ENCODE measurements at regions not wholly inside any gene's neighbourhood (a gene's known extent, or its start where the extent isn't known, plus 50 kb on each side); places are given as distances from the start of the nearest gene placed in this dataset.
A peak's percentile ranks its signal among the peaks of the same experiment; 100 is the strongest.

DNA sequence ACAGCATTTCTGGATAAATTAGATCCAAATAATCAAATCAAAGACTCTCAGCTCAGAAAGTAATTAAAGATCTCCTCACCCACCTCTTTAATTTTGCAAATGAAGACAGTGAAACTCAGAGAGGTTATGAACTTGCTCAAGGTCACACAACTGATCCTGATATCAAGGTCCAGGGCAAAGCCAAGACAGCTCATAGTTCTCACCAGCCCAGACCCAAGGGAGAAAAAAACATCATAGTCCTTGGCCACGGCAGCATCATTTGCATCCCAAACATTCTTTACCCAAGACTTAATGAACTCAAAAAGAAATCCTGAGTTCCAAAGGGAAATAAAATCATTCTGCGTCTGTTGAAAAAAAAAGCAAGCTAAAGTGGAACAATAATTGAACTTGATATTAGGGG lies 112.1 kb downstream of the DAD1 start:
- intact Hi-C loops (cut with DNase I): loop anchor here in 1 of 10 donors (5.0 kb wide), 1 partner anchor 160 kb away; no protein-coding TSS in a partner anchor
- Histone ChIP-seq H3K4me3 (no peak overlapping the region), H3K9me3 (no peaks in the 10 kb centered on the region), H3K27ac (peak overlapping the region in 2 of 10 donors; percentile 2 to 10), H3K4me1 (peaks cover 3 to 92% (median 42%) of the 10 kb centered on the region in 9 donors), H3K36me3 (no peaks in the 10 kb centered on the region), H3K27me3 (no peaks in the 10 kb centered on the region)
- DNase-seq (no peak), ATAC-seq (no peak)
- 39 to 47% methylated on average over 2 of the region's 2 CpGs for WGBS, 2 donors
- TF ChIP-seq, protein P1, sequence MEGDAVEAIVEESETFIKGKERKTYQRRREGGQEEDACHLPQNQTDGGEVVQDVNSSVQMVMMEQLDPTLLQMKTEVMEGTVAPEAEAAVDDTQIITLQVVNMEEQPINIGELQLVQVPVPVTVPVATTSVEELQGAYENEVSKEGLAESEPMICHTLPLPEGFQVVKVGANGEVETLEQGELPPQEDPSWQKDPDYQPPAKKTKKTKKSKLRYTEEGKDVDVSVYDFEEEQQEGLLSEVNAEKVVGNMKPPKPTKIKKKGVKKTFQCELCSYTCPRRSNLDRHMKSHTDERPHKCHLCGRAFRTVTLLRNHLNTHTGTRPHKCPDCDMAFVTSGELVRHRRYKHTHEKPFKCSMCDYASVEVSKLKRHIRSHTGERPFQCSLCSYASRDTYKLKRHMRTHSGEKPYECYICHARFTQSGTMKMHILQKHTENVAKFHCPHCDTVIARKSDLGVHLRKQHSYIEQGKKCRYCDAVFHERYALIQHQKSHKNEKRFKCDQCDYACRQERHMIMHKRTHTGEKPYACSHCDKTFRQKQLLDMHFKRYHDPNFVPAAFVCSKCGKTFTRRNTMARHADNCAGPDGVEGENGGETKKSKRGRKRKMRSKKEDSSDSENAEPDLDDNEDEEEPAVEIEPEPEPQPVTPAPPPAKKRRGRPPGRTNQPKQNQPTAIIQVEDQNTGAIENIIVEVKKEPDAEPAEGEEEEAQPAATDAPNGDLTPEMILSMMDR (IDR thresholded peaks at IDR 0.05): no peak

GRCh38 chr14:22476005-22476751 lies 112.8 kb downstream of the DAD1 start:
- ATAC-seq (no peak), DNase-seq (no peak)
- TF ChIP-seq, protein P1 (IDR thresholded peaks at IDR 0.05): no peak
- WGBS, 2 donors: 82 to 85% methylated on average over 5 of the region's 5 CpGs
- H3K9me3 ChIP-seq: no peaks in the 10 kb centered on the region
- intact Hi-C loops (cut with DNase I): loop anchor here in 1 of 10 donors (5.0 kb wide), 1 partner anchor 159 kb away; no protein-coding TSS in a partner anchor
- no peak overlapping the region for H3K4me3 ChIP-seq
- H3K27me3 ChIP-seq: no peaks in the 10 kb centered on the region
- H3K36me3 ChIP-seq: no peaks in the 10 kb centered on the region
- H3K4me1 ChIP-seq: peaks cover 3 to 92% (median 35%) of the 10 kb centered on the region in 9 donors
- peak overlapping the region in 2 of 10 donors; percentile 14 to 28 for H3K27ac ChIP-seq

GRCh38 chr14:22475381-22475780 lies 113.6 kb downstream of the DAD1 start:
- TF ChIP-seq, protein P1 (IDR thresholded peaks at IDR 0.05): no peak
- no peaks in the 10 kb centered on the region for H3K27me3 ChIP-seq
- intact Hi-C loops (cut with DNase I): loop anchor here in 2 of 10 donors (2.0 to 5.0 kb wide), 2 partner anchors 87 to 158 kb away; no protein-coding TSS in a partner anchor
- H3K27ac ChIP-seq: peak overlapping the region in 1 of 10 donors; percentile 56
- H3K4me1 ChIP-seq: peaks cover 3 to 86% (median 30%) of the 10 kb centered on the region in 9 donors
- WGBS, 2 donors: 78 to 82% methylated on average over 6 of the region's 6 CpGs
- DNase-seq: no peak
- ATAC-seq: no peak
- no peak overlapping the region for H3K4me3 ChIP-seq
- no peaks in the 10 kb centered on the region for H3K9me3 ChIP-seq
- no peaks in the 10 kb centered on the region for H3K36me3 ChIP-seq

DNA sequence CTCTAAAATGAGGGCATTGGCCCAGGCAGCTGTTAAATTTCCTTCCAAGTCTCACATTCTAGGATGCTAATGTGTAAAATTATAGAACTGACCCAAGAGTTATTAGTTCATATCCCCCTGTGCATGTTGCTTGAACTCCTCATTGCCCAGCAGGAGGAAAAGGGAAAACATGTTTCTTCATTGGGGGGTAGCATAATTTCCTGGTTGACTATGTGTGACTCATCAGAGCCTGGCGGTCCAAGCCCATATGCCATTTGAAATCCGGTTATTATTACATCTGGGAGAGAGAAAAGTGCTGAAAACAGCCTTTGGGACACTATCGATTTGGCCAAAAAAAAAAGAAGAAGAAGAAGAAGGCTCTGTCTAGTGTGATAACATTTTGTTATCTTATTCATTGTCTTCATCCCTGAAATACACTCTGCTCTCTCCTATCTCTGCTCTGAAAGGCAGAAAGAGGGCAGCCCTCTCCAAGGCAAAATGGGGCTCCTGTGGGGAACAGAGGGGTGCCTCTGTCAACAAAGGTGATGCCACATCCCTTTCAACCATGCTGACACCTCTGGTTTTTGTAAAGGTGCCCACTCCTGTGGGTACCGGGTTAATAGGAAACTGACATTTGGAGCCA lies 114.2 kb downstream of the DAD1 start:
- intact Hi-C loops (cut with DNase I): loop anchor here in 5 of 10 donors (2.0 to 5.0 kb wide), 4 partner anchors 83 to 158 kb away; no protein-coding TSS in a partner anchor
- 55 to 66% methylated on average over 4 of the region's 4 CpGs for WGBS, 2 donors
- DNase-seq (no peak), ATAC-seq (no peak)
- Histone ChIP-seq H3K36me3 (no peaks in the 10 kb centered on the region), H3K9me3 (no peaks in the 10 kb centered on the region), H3K4me3 (no peak overlapping the region), H3K27ac (peak overlapping the region in 1 of 10 donors; percentile 56), H3K4me1 (peaks cover 3 to 86% (median 30%) of the 10 kb centered on the region in 9 donors), H3K27me3 (no peaks in the 10 kb centered on the region)
- TF ChIP-seq, protein P1 (IDR thresholded peaks at IDR 0.05): no peak
